Activated CD8-positive, alpha-beta memory T cell treated with anti-CD3 and anti-CD28 coated beads, Interleukin-2, amount 10 ng/mL, durations not matched to agents 7 days and 5 days (primary cell): ENCODE measurements at regions not wholly inside any gene's neighbourhood (a gene's known extent, or its start where the extent isn't known, plus 50 kb on each side); places are given as distances from the start of the nearest gene placed in this dataset.
"Not testable (repeated sequence)": the region's sequence is repeated elsewhere in the genome, so short reads cannot be mapped to it uniquely, and the experiment has no call there.

Experiments used
- ATAC-seq: fragments of 150-1000 bp; cut with Tn5 transposase; one replicate; pipeline ENCODE4 v1.10.0; 2021; ENCODE audit warnings: moderate library complexity
- CTCF ChIA-PET: fragments of 350-600 bp; sonication (Branson Sonifier 250); formaldehyde crosslinking; loops from one replicate; lab custom pipeline; 2021; ENCODE audit warnings: antibody characterized with exemption; lab: Charles Lee
- DNase-seq: peaks from one replicate; pipeline ENCODE4 v3.0.0-alpha.2; 2020
- H3K27ac Mint-ChIP-seq: one replicate; pipeline ENCODE4 v1.8.0; 2021; ENCODE audit warnings: mild to moderate bottlenecking, mixed read lengths
- H3K27me3 Mint-ChIP-seq: one replicate; pipeline ENCODE4 v1.8.0; 2021; ENCODE audit warnings: mixed read lengths
- H3K36me3 Mint-ChIP-seq: one replicate; pipeline ENCODE4 v1.8.0; 2021; ENCODE audit warnings: mild to moderate bottlenecking, mixed read lengths
- H3K4me1 Mint-ChIP-seq: one replicate; pipeline ENCODE4 v1.8.0; 2021; ENCODE audit warnings: mixed read lengths
- H3K4me3 Mint-ChIP-seq: one replicate; pipeline ENCODE4 v1.8.0; 2021; ENCODE audit warnings: mild to moderate bottlenecking, moderate library complexity, mixed read lengths
- H3K9me3 Mint-ChIP-seq: one replicate; pipeline ENCODE4 v1.8.0; 2022; ENCODE audit warnings: low read depth, mixed read lengths

DNA sequence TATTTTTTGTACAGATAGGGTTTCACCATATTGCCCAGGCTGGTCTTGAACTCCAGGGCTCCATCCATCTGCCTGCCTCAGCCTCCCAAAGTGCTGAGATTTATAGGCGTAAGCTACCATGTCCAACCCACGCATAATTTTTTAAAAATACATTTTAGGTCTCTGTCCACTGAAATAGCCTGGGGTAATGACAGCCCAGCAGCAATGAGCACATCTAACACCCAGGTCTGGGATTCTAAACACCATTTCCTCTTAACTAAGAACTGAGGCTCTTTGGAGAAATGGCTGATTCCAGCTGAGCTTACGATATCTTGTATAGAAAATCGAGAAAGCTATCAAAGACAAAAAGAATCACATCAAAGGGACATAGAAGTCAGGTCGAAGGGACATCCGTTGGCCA is 245.3 kb downstream of the PARN start:
- peaks cover 4% of the 10 kb centered on the region for H3K27me3 Mint-ChIP-seq
- H3K4me3 Mint-ChIP-seq: no peak overlapping the region
- DNase-seq: no peak
- no peaks in the 10 kb centered on the region for H3K4me1 Mint-ChIP-seq
- H3K9me3 Mint-ChIP-seq: no peaks in the 10 kb centered on the region
- H3K36me3 Mint-ChIP-seq: no peaks in the 10 kb centered on the region
- CTCF ChIA-PET: no interaction called here
- ATAC-seq: no peak
- no peak overlapping the region for H3K27ac Mint-ChIP-seq

DNA sequence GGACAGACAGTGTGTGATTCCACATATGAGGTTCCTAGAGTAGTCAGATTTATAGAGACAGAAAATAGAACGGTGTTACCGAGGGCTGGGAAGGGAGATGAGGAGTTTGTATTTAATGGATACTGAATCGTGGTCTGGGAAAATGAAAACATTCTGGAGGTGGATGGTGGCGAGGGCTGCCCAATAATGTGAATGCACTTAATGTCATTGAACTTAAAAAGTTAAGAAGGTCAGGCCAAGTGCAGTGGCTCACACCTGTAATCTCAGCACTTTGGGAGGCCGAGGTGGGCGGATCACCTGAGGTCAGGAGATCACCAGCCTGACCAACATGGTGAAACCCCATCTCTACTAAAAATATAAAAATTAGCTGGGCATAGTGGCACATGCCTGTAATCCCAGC is 246.2 kb downstream of the PARN start:
- ATAC-seq, H3K36me3 Mint-ChIP-seq, H3K4me1 Mint-ChIP-seq, DNase-seq, H3K9me3 Mint-ChIP-seq, H3K27ac Mint-ChIP-seq, H3K4me3 Mint-ChIP-seq, CTCF ChIA-PET, H3K27me3 Mint-ChIP-seq: not testable (repeated sequence)

DNA sequence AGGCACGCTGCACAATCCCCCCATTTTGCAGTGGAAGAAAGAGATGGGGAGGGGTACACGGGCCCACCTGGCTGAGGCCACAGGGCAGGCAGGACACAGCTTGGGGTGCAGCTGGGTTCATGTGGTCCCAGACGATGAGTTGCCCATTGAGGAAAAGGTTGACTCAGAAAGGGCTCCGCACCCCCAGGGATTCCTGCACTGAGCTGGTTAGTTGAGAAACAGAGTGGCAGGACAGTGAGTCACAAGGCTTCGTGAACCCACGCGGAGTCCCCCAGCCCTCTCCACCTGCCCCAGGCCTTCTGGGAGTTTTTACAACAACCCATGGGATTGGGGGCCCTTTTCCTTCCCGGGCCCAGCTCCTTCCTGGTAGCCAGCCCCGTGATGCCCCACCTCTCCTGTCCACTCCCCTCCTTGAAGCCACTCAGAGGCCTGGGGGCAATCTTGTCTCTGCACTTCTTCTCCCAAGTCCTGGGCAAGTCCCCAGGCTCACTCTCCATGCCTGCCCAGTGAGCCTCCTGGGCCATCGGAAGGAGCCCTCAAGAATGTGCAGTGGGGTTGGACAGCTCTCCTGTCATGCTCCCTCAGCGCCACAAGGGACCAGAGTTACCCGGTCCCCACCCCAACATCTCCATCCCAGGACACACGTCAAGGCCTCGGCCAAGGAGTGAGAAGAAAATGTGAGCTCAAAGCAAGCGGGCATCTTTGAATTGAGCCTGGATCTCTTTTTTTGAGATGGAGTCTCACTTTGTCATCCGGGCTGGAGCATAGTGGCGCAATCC is 251.2 kb downstream of the PARN start:
- H3K4me1 Mint-ChIP-seq: no peaks in the 10 kb centered on the region
- H3K27ac Mint-ChIP-seq: no peak overlapping the region
- no peak for ATAC-seq

DNA sequence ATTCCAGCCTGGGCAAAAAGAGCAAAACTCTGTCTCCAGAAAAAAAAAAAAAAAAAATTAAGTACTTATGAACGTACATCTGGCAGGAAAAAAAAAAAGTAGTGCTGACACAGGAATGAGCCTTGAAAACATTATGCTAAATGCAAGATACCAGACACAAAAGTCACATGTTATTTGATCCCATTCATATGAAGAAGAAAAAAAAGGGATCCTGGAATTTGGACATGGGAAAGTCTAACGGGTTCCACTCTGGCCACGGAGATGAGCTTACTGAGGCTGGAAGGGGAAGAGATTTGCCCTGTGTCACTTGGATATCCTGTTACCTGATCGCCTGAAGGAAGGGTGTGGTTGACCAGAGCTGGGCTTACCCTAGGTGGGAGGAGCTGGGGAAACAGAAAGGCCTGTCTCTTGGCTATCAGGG is 251.9 kb downstream of the PARN start:
- H3K36me3 Mint-ChIP-seq: no peaks in the 10 kb centered on the region
- H3K4me1 Mint-ChIP-seq: no peaks in the 10 kb centered on the region
- H3K4me3 Mint-ChIP-seq: no peak overlapping the region
- peaks cover 2% of the 10 kb centered on the region for H3K27me3 Mint-ChIP-seq
- H3K27ac Mint-ChIP-seq: no peak overlapping the region
- CTCF ChIA-PET: no interaction called here
- no peak for DNase-seq
- no peaks in the 10 kb centered on the region for H3K9me3 Mint-ChIP-seq
- ATAC-seq: no peak

More for the DNA sequence above, 251.2 kb downstream of the PARN start:
- Mint-ChIP-seq H3K27me3 (peaks cover 2% of the 10 kb centered on the region), H3K4me3 (no peak overlapping the region), H3K9me3 (no peaks in the 10 kb centered on the region), H3K36me3 (no peaks in the 10 kb centered on the region)
- no peak for DNase-seq
- CTCF ChIA-PET: no interaction called here

DNA sequence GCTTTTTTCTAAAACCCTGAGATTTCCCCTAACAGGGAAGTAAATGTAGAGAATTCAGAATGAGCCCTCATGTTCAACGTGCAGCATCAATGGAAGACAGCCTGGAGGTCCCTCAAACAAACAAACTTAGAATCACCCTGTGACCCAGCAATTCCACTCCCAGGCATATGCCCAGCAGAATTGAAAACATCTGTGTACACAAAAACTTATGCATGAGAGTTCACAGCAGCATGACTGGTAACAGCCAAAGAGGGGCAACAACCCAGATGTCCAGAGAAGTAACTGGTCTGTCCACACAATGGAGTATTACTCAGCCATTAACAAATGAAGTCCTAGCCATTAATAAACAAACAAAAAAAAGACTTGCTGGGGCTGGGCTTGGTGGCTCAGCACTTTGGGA is 252.7 kb downstream of the PARN start:
- no peak for ATAC-seq
- no peaks in the 10 kb centered on the region for H3K4me1 Mint-ChIP-seq
- DNase-seq: no peak
- H3K9me3 Mint-ChIP-seq: no peaks in the 10 kb centered on the region
- no peak overlapping the region for H3K27ac Mint-ChIP-seq
- CTCF ChIA-PET: no interaction called here
- H3K27me3 Mint-ChIP-seq: peaks cover 2% of the 10 kb centered on the region
- H3K4me3 Mint-ChIP-seq: no peak overlapping the region
- no peaks in the 10 kb centered on the region for H3K36me3 Mint-ChIP-seq

DNA sequence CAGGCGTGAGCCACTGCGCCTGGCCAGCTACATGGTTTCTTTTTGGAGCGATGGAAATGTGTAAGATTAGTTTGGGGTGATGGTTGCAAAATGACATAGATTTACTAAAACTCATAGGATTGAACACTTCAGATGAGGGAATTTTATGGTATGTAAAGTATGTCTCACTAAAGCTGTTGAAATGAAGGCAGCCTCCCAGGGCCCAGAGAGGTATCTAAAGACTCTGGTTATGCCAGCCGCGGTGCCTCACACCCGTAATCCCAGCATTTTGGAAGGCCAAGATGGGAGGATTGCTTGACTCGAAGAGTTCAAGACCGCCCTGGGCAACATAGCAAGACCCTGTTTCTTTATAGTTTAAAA is 254.9 kb downstream of the PARN start:
- Mint-ChIP-seq H3K4me1 (no peaks in the 10 kb centered on the region), H3K27me3 (no peaks in the 10 kb centered on the region), H3K36me3 (no peaks in the 10 kb centered on the region), H3K9me3 (no peaks in the 10 kb centered on the region), H3K27ac (no peak overlapping the region), H3K4me3 (no peak overlapping the region)
- no peak for ATAC-seq
- CTCF ChIA-PET: no interaction called here
- DNase-seq: no peak

DNA sequence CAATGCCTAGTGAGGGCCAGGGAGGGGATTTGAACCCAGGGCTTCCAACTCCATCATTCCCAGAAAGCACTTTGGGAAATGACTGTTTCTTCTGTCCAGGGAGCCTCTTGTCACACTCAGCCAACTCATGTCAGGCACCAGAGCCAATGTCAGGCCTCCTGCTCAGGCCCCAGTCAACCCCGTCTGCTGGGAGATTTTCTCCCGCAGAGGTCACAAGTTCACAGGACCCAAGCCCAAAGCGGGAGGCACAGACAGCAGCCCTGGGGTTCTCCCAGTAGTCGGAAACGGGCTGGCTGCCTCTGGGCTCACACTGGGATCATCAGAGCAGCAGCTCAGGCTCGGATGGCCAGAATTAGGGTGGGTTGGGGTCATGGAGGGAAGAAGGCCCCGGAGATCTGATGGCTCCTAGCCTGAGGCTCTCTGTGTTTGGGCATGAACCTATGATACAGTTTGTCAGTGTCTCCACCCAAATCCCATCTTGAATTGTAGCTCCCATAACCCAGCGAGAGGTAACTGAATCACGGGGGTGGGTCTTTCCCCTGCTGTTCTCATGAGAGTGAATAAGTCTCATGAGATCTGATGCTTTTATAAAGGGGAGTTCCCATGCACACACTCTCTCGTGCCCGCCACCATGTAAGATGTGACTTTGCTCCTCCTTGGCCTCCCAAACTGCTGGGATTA is 255.5 kb downstream of the PARN start:
- ATAC-seq: no peak
- H3K27ac Mint-ChIP-seq: no peak overlapping the region
- no peak for DNase-seq
- no peaks in the 10 kb centered on the region for H3K9me3 Mint-ChIP-seq
- no peaks in the 10 kb centered on the region for H3K27me3 Mint-ChIP-seq
- no peaks in the 10 kb centered on the region for H3K36me3 Mint-ChIP-seq
- H3K4me3 Mint-ChIP-seq: no peak overlapping the region
- CTCF ChIA-PET: no interaction called here
- H3K4me1 Mint-ChIP-seq: no peaks in the 10 kb centered on the region

DNA sequence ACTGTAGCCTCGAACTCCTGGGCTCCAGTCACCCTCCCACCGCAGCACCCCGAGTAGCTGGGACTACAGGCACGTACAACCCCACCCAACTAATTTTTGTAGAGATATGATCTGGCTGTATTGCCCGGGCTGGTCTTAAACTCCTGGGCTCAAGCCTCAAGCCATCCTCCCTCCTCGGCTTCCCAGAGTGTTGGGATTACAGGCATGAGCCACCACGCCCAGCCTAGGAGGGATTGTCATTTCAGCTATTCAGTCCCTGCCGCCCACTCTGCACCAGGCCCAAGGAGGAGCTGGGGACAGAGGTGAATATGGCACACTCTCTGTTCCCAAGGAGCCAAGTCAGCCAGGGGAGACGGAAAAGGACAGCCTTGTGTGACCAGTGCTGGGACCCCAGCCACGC is 256.2 kb downstream of the PARN start:
- Mint-ChIP-seq H3K27me3 (no peaks in the 10 kb centered on the region), H3K27ac (no peak overlapping the region), H3K9me3 (no peaks in the 10 kb centered on the region), H3K4me3 (no peak overlapping the region), H3K4me1 (no peaks in the 10 kb centered on the region), H3K36me3 (no peaks in the 10 kb centered on the region)
- DNase-seq (no peak), ATAC-seq (no peak)
- CTCF ChIA-PET: no interaction called here

DNA sequence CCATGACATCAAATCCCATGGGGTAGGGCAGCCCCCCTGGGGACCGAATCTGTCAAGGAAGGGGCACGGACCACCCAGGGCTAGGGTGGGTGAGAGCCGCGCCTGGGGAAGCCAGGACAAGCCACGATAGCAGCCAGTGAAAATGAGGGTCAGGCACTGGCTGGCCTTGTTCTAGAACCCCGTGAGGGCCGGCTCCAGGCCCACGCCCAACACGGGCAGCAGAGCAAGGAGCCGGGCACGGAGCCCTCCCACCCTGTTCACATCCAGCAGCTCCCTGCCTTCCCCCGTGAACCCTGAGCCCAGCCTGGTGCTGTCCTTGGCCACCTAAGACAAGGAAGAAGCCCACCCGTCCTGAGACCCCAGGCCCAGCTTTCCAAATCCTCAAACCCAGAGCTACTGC is 256.7 kb downstream of the PARN start:
- H3K4me3 Mint-ChIP-seq: no peak overlapping the region
- no peak overlapping the region for H3K27ac Mint-ChIP-seq
- H3K36me3 Mint-ChIP-seq: no peaks in the 10 kb centered on the region
- DNase-seq: no peak
- no peaks in the 10 kb centered on the region for H3K9me3 Mint-ChIP-seq
- H3K27me3 Mint-ChIP-seq: no peaks in the 10 kb centered on the region
- H3K4me1 Mint-ChIP-seq: no peaks in the 10 kb centered on the region
- CTCF ChIA-PET: no interaction called here
- no peak for ATAC-seq

DNA sequence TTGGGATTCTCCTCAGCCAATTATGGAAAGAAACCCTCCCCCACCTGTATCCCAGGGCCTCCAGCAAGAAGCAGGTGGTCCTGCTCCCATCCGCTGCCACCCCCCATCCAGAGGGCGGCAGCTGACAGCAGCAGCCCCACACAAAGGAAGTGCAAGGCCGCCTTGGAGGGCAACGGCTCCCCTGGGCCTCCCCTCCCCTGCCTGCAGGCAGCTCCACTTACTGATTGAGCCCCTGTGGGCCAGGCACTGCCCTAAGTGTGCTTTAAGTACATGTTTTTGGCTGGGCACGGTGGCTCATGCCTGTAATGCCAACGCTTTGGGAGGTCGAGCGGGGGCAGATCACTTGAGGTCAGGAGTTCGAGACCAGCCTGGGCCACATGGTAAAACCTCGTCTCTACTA is 257.6 kb downstream of the PARN start:
- ATAC-seq (no peak), DNase-seq (no peak)
- H3K36me3 Mint-ChIP-seq: no peaks in the 10 kb centered on the region
- CTCF ChIA-PET: no interaction called here
- no peaks in the 10 kb centered on the region for H3K4me1 Mint-ChIP-seq
- H3K4me3 Mint-ChIP-seq: no peak overlapping the region
- H3K9me3 Mint-ChIP-seq: no peaks in the 10 kb centered on the region
- no peaks in the 10 kb centered on the region for H3K27me3 Mint-ChIP-seq
- no peak overlapping the region for H3K27ac Mint-ChIP-seq

DNA sequence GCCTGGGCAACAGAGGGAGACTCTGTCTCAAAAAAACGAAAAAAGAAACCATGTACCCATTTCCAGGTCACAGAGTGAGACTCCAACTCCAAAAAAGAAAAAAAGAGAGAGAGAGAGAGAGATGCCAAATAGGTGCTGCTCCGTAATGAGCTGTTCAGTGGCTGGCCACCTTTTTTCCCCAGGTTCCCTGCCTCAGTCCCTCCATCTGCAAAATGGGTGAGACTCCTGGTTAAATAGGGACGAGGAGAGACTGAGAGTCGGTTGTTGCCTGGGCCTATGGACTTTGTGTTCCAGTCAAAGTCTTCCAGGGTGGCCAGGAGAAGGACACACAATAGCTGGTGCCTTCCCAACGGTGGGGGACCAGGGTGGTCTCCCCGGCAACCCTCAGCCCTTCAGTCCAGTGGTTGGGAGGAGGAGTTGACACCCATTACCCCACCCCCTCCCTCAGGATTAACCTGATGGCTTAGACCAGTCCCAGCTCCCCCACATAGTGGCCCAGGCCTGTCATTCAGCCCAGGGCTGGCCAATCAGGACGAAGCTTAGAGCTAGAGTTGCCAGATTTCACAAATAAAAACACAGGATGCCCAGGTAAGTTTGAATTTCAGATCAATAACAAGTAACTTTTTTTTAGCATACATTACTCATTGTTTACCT is 258.2 kb downstream of the PARN start:
- CTCF ChIA-PET: interaction anchor here (0.5 kb wide), 1 partner anchor 225 kb away, joined by 3 read pairs; no protein-coding TSS in a partner anchor
- ATAC-seq (no peak), DNase-seq (no peak)
- H3K27ac Mint-ChIP-seq: no peak overlapping the region
- no peaks in the 10 kb centered on the region for H3K9me3 Mint-ChIP-seq
- H3K27me3 Mint-ChIP-seq: no peaks in the 10 kb centered on the region
- H3K4me3 Mint-ChIP-seq: no peak overlapping the region
- H3K4me1 Mint-ChIP-seq: no peaks in the 10 kb centered on the region
- H3K36me3 Mint-ChIP-seq: no peaks in the 10 kb centered on the region

DNA sequence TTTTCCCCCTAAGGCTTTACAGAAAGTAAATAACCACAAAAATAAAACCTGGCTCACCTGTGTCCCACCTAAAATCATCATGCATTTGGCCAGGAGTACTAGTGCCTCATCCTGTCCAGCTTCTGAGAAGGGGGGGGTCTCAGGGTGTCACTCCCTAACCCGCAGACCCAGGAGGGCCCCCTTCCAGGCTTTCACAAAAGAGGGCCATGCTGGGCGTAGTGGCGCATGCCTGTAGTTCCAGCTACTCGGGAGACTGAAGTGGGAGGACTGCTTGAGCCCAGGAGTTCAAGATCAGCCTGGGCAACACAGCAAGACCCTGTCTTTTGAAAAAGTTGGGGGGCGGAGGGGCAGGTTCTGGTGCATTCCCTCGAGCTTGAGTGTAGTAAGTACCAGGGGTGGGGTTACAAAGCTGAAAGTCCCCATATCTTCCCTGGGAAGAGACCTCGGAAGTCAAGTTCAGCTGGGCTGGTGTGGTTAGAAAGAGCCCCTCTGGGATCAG is 259.3 kb downstream of the PARN start:
- Mint-ChIP-seq H3K27me3 (no peaks in the 10 kb centered on the region), H3K36me3 (no peaks in the 10 kb centered on the region), H3K9me3 (no peaks in the 10 kb centered on the region), H3K4me1 (no peaks in the 10 kb centered on the region), H3K27ac (no peak overlapping the region), H3K4me3 (no peak overlapping the region)
- no peak for DNase-seq
- ATAC-seq: no peak
- CTCF ChIA-PET: no interaction called here

DNA sequence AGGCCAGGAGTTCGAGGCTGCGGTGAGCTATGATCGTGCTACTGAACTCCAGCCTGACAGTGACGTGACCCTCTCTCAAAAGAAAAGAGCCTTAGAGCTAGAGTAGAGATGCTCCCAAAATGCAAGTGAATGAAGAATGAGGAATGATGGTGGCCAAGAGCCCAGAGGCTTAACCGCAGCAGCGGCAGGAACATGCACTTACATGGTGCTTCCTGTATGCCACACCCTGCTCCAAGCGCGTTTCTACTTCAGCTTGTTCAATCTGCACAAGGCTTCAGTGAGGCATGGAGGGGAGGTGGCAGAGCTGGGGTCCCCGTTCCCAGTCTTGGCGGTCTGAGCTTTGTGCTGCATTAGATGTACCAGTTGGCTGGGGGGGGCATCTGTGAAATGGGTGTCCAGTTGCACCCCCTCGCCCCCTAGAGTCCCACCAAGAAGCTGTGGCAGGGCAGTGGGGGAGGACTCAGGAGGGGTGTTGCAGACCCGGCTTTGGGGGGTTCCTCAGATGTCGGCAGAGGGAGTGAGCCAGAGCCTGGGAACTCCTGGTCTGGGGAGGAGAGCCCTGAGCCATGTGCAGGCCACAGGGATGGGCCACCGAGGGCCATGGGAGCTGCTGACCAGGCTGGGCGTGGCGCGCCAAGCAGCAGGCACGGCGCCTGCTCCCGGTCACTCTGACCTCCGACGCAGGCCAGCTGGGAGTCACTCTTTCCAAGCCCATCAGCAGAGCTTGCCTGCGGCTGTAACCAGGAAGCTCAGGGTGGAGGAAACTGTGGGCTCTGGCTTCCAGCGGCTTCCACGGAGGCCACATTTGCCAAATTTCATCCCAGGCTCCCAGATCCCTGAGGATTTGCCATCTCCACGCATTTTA is 260.1 kb downstream of the PARN start:
- Mint-ChIP-seq H3K27ac (no peak overlapping the region), H3K27me3 (no peaks in the 10 kb centered on the region), H3K4me3 (no peak overlapping the region), H3K36me3 (no peaks in the 10 kb centered on the region), H3K9me3 (no peaks in the 10 kb centered on the region), H3K4me1 (no peaks in the 10 kb centered on the region)
- DNase-seq (no peak), ATAC-seq (no peak)
- CTCF ChIA-PET: interaction anchor here (0.5 kb wide), 1 partner anchor 43 kb away, joined by 3 read pairs; no protein-coding TSS in a partner anchor
